Hematopoietic multipotent progenitor cell treated with erythropoietin and hydrocortisone succinate and interleukin-3 and kit ligand, for 17 days (in vitro differentiated cells): ENCODE measurements at regions not wholly inside any gene's neighbourhood (a gene's known extent, or its start where the extent isn't known, plus 50 kb on each side); places are given as distances from the start of the nearest gene placed in this dataset.
"Not testable (repeated sequence)": the region's sequence is repeated elsewhere in the genome, so short reads cannot be mapped to it uniquely, and the experiment has no call there.

ENCODE experiments used
- DNase-seq: peaks from one replicate; pipeline ENCODE4 v3.0.0-alpha.2; 2015; ENCODE audit warnings: low spot score

DNA sequence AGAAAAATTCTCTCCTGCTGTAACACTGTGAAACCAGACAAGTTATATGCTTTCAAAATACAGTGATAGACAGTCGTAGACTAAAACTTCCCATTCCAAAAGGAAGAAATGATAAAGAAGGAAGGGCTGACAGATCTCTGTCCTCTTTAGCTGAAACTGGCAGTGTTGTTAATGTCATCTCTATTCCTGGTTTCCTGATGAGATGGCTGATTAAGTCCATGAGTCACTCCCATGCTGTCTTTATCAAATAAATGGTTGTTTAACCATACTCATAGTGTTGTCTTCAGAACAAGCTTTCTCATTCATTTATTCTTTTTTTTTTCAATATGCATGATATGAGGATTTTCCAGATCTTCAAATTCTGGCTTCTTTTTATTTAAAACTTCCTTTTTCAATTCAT lies 952.2 kb upstream of the WWC1 start:
- no peak for DNase-seq

DNA sequence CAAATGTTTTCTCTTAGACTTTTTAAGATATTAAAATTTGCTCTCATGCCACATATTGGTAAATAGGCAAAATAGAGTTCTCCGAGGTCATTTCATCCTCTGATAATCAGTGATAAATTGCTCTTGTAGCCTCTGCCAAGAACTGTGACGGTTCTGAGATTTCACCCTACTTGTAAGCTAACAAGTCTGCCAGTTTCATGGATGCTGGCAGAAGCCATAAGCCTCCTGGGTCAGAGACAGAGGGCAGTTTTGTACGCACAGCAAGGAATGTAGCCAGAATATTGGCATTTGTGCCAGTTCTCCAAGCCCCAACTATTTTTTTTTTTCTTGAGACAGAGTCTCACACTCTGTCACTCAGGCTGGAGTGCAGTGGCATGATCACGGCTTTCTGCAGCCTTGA lies 945.0 kb upstream of the WWC1 start:
- DNase-seq: no peak

DNA sequence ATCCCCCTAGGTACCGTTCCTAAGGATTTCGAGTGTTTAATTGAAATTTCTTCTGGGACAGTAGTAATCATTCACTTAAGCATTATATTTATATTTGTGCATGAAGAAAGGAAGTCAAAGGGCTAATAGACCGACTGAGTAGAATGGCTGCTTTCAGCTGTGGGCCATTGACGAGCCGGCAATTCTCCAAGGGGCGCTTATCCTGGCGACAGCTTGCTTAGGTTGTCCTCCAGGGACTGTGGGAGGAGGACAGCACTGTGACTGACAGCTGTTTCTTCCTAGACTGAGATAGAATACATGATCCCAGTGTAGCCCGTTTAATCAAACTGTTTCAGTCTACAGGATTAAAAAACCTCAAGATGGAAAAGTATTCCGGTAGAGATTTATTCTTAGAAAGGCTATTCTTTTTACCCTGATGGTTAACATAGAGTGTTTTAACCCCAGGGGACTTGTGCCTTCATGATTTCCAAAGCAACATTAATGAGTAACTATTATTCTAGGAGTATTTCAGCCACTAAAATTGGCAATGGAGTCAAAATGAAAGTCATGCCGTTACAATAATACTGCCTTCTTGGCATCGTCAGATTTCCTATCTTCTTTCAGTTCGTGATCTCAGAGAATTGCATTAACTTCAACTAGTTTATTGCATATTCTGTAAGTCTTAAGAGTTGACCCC lies 943.1 kb upstream of the WWC1 start:
- no peak for DNase-seq

DNA sequence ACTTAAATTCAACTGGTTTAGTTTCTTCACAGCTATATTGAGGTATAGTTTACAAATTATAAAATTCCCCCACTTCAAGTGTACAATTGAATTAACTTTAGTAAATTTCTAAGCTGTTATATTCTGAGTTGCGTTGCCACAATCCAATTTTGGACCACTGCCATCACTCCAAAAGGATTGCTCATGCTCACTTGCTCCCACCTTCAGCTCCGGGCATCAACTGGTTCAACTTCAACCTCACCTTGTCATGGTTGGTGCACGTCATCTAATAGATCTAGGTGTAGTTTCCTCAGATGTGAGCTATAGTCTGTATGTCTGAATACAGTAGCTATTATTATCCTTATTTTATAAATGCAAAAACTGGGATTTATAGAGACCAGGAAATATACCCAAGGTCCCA lies 942.5 kb upstream of the WWC1 start:
- DNase-seq: no peak

DNA sequence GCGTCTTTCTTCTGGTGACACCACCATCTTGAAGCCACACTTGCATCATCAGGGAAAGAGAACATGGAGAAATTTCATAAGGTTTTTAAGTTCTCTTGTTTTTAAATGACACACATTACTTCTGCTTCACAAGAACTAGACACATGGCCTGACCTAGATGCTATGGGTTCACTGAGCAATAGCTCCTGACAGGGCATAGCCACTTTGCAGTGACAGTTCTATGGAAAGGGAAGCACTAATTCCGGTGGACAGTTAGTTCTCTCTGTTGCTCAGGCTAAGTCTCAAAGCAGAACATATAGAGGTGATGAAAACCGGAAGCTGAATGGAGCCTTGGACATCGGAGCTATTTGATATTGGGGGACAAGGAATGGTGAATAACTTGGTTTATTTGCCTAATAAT lies 940.1 kb upstream of the WWC1 start:
- DNase-seq: no peak

DNA sequence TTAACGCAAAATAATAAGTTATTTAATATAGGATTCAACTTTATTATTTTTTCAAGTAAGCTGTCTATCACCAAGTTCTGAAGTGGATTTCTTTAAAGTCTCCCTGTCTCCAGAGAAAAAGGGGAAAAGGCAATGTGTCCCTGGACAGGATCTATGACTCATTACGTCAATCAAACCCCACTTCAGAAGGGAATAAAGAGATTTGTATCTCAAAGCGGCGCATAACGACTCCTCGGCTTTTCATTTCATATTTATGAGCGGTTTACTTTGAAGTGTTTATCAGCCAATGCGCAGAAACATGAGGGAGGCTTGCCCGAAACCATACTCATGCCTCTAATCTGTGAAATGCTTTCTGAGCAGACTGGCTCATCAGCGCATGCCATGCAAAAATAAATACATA lies 938.6 kb upstream of the WWC1 start:
- DNase-seq: no peak

DNA sequence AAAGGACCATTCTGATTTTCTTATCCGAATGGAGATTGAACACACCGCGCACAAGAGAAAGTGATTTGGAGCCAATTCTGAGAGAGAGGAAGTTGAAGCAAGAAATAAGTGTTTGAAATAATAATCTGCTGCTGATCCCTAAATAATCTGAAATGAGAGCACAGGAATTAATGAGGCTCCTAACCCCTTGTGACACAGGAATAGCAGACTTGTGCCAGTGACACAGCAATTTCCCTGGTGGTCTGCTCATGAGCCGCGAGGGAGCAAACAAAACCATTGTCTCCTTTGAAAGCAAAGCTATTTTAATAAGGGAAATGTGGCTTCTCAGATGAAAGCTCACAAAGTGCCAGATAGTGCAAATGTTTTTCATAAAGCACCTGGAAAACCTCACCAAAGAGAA lies 936.1 kb upstream of the WWC1 start:
- no peak for DNase-seq

DNA sequence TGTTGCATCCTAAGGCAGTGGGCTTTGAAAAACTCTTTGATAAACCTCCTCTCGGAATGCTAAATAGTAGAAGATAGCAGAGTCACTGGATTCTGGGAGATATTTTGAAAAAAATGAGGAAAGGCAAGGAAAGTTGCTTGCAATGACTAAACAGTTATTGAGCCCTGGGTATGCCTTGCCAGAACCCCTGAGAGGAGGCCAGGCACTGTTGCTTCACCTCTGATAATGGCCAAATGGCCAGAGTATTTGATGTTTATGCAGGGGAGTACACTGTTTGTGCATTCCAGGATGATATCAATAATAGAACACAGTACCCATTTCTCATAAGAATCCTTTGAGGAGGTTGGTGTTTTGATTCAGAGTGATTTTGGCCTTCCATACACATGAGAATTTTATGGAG lies 935.1 kb upstream of the WWC1 start:
- no peak for DNase-seq

DNA sequence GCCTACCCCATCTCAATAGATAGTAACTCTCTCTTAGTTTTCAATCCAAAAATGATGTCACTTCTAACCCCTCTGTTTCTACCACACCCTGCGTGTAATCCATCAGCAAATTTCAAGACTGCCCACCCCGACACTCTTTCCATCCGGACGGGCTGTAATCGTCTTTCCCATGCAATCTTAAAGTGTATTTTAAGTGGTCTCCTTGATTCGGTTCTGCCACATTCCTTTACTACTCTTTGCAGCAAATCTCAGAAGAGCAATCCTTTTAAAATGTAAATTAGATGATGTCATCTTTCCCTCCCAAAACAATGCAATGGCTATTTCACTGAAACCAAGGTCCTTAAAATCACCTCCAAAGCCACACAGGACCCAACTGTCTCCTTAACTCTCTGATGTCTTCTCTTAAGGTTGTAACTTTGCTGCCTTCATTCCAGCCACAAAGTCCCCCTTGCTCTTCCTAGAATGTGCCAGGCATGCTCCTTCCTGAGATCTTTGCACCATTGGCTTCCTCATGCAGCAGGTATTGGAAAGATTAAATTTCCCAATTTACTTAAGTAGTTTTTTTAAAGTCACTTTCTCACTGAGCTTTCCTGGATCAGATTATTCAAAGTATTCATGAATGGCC lies 932.5 kb upstream of the WWC1 start:
- no peak for DNase-seq

DNA sequence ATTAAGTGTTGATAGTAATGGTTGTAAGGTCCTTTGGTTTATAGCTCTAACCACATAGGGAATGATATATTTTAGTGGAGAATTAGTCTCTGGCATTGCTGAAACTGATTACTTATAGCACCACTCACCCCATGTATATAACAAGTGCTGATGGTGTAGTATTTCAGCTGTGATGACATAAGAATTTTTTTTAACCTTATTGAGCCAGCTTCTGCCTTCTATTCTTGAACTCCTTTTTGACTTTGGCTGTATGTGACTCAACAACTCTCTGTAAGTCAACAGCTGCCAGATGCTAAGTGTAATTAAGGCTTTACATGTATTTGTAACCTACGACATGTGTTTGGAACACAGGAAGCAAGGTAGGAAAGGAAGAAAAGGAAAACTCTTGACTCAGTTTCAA lies 929.6 kb upstream of the WWC1 start:
- DNase-seq: no peak

DNA sequence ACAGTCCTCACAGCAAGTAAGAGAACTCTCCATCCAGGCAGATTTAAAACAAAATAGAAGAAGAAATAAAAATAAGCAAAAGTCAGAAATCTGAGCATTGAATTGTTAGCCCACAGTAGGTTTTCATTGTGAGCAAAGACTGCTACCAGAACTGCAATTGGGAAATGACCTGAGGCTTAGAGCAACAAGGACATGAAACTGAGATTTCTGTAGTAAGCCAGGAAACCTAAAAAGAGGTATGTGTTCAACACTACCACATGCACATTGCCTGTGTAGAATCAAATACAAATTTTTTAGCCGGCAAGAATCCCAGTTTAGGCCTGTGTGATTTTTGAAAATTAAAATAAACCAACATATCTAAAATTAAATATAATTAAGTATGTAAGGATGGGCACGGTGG lies 928.4 kb upstream of the WWC1 start:
- DNase-seq: no peak

DNA sequence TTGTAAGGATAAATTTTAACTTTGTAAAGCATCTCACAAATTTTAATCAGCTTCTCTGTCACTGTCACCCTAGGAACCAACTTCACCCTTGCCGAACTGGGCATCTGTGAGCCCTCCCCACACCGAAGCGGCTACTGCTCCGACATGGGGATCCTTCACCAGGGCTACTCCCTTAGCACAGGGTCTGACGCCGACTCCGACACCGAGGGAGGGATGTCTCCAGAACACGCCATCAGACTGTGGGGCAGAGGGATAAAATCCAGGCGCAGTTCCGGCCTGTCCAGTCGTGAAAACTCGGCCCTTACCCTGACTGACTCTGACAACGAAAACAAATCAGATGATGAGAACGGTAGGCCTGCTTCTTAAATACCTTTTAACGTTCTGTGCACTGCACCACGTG lies 916.3 kb upstream of the WWC1 start:
- DNase-seq: no peak

DNA sequence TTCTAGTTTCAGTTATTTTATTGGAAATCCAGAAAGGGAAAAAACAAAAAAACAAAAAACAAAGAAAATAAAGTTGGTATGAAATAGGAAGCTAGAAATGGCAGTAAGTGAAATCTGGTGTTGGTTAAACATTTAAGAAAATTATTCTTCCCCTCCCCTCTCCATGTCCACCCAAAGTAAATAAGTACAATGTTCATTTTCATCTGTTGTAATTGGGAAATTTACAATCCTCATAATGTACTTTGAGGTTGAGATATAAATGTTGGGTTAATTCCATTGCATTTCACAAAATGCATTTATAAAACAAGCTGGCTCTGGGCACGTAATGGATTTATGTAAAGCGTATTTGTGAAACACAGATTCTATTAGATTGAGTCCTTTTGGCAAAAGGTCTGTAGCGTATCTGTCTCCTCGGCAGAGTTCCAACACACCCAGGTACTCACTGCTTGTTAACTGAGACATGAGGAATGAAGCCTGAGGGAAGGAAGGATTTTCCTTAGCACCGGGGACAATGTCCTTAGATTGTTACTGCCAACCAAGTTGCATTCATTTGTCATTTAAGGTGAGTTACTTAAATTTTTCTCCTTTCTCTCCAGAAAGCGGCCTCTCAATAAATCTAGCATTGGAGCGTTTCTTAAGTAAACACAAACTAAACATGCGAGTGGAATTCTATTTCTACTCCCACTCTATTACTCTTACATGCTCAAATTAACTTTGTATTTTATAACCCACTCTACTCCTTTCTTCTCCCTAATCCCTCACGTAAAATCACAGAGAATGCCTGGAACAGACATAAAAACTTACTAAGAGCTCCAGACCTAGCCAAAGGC lies 912.3 kb upstream of the WWC1 start:
- no peak for DNase-seq

DNA sequence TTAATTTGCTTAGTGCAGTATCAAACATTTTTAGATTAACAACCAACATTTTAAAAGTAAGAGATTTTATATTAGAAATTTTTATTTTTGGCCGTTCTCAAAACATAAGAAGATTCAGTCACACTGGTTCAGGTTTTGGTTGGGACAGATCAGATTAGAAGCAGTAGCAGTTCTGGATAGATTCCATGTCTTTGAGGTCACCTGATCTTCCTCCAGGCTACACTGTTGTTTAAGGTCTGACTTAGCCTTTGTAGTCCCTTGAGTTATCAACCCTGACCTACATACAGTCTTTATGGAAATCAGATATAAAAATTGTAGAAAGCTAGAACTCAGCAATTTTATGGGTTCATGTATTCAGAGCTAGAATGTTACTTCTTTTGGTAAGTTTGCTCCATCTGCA lies 910.0 kb upstream of the WWC1 start:
- no peak for DNase-seq

DNA sequence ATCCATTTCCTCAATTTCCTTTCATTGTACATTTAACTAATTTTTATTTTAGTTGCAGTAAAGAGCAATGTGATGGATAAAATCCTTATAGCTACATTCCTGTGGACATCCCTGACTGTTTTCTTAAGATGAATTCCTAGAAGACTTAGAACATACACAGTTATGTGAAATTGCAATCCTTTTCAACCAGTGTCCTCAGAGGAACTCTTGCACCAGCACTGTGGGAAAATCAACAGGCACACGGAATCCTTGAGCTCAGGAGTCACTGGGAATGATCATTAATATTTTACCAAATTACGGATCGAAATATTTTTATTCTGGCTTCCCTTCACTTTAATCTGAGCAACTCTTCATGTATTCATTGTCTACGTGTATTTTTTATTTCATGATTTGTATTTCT lies 901.9 kb upstream of the WWC1 start:
- no peak for DNase-seq

DNA sequence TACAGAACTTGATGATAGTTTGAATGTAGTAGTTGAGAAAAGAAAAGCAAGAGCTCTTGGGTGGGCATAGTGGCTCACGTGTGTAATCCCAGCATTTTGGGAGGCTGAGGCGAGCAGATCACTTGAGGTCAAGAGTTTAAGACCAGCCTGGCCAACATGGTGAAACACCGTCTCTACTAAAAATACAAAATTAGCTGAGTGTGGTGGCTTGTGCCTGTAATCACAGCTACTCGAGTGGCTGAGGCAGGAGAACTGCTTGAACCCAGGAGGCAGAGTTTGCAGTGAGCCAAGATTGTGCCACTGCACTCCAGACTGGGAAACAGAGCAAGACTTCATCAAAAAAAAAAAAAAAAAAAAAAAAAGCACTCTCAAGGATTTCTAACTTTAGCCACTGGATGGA lies 900.2 kb upstream of the WWC1 start:
- not testable (repeated sequence) for DNase-seq

DNA sequence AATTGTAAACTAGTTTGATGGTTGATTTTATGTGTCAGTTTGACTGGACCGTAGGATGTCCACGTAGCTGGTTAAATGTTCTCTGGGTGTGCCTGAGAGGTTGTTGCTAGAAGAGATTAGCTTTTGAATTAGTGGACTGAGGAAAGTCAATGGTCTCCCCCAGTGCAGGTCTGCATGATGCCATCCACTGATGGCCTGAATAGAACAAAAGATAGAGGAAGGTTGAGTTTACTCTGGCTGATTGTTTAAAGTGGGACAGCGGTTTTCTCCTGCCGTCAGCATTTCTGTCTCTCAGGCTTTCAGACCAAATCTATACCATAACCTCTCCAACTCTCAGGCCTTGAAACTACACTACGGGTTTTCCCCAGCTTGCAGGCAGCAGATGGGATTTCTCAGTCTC lies 899.2 kb upstream of the WWC1 start:
- no peak for DNase-seq

DNA sequence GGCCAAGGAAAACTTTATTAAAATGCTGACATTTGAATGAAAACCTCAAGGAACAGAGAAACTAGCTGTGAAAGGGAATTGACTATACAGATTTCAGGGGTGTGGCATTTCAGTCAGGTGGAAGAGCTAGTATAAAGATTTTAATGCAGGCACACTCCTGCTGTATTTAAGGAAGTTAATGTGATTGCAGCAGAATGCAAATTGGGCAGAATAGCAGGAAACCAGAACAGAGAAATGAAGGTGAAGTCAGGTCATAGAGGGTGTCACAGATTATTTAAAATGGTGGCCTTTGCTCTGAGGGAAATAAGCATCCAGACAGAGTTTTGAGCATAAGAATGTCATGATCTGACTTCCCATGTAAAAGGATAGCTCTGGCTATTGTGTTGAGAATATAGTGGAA lies 898.1 kb upstream of the WWC1 start:
- DNase-seq: no peak

DNA sequence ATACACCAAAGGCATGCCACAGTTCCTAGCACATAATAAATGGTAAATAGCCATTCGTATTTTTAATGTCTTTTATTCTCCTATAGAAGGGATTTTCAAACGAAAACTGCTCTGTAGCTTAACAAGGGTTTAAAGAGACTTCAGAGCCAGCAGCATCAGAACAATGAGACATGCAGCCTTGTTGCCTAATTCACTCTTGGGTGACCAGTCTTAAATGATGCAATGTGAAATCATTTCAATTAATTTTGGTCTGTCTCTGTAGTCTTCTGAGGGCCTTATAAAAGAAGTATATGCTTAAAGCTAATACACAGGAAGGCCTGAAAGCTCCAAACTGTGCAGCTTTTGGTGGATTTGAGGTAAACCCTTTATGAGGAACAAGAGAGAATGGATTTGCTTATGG lies 888.8 kb upstream of the WWC1 start:
- DNase-seq: no peak

DNA sequence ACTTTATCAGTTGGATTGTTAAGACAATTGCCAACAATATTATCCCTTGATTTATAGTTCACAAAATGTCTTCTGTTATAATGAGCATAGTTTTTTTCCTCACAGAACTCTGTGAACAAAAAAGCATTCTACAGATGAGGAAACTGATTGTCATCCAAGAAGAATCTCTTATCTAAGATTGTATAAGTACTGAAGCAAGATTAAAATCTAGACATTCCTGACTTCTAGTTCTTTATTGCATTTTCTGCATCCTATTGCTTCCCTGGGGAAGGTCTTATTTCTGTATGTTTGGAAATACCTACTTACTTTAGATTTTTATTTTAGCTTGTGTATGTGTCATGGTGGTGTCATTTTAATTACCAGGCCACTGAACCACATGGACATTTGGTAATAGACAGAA lies 884.9 kb upstream of the WWC1 start:
- no peak for DNase-seq

DNA sequence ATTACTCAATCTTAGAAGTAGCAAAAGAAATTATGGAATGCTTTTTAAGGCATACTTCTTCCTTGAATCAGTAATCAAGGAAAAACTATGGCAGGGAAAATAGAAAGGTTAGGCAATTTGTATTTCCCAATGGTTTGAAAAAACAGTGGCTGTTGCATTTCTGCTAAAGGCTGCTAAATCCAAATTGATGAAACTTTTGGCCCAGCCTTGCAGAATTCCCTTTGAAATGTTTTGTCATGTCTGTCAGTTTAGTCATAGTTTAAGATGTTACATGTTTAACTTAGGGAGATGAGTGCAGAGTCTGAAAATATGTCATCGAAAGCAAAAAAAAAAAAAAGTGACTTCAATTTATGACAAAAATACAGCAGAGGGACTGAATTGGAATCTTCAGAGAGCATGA lies 878.9 kb upstream of the WWC1 start:
- DNase-seq: no peak

DNA sequence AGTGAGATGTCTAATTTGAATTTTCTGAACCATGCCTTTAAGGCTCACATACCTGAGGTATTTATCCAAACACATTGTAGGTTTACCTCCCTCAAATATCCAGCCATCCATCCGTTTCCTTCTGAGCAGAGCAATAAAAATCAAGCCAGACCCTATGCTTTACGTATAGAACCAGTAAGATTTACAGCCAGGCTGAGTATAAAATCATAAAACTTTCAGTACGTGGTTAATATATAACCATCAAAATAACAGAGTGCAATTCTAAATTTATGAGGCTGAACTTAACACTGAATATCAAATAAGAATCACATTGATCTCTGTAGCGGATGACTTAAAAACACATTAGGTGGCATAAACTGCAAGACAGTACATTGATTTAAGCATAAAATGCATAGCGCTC lies 877.9 kb upstream of the WWC1 start:
- DNase-seq: no peak

DNA sequence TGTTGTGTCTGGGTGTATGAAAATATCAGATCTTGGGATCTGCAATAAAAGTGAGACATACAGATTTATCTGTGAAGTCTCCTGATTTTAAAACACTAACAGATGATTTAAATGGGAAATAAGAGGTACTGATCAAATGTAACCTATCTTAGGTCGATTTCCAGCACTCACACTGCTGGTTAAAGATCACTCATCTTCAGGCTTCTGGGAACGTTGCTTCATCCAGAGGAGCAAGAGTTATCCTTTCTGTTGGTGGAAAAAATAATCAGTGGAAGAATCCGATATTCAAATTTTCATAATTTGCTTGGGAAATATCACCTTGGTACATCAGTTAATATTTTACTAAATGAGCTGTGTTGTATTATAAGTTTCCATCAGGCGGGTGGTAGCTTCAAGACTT lies 876.8 kb upstream of the WWC1 start:
- DNase-seq: no peak
